ENCODE measurements at regions not wholly inside any gene's neighbourhood (a gene's known extent, or its start where the extent isn't known, plus 50 kb on each side); places are given as distances from the start of the nearest gene placed in this dataset.

DNA sequence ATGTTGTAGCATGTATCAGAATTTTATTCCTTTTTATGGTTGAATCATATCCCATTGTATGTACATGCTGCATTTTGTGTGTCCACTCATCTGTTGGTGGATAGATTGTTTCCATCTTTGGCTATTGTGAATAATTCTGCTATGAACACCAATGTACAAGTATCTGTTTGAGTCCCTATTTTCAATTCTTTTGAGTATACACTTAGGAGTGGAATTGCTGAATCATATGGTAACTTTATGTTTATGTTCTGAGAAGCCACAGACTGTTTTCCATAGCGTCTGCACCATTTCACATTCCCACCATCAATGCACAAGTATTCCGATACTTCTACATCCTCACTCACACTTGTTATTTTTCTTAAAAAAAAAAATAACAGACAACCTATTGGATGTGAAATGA is 91.5 kb downstream of the ARF6 start:
- peak overlapping the region; percentile 90 to 91; a peak in 5 of 6 replicates for H3K27ac ChIP-seq
- ChIA-PET POLR2A (no interaction called here), CTCF (interaction anchor here (1.2 kb wide), 1 partner anchor 78 kb away, joined by 3 read pairs; no protein-coding TSS in a partner anchor)
- no peak for DNase-seq (ENCODE audit: low read depth in 1 of 2, low spot score in 1 of 2)
- 90% methylated on average over 2 of the region's 2 CpGs for WGBS (ENCODE audit: missing lambda C conversion rate)
- no peak overlapping the region for H3K4me2 ChIP-seq
- ATAC-seq = no peak
- no peak for FAIRE-seq
- TF ChIP-seq RARB (CRISPR knock-in tag; IDR thresholded peaks at IDR 0.05) (no peak), BHLHE40 (IDR thresholded peaks at IDR 0.05; ENCODE audit: low read depth, low read length) (no peak), HOXA7 (CRISPR knock-in tag; IDR thresholded peaks at IDR 0.05) (no peak), TFCP2L1 (CRISPR knock-in tag; IDR thresholded peaks at IDR 0.05) (no peak), CBX8 (IDR thresholded peaks at IDR 0.05) (no peak), JUN (IDR thresholded peaks at IDR 0.05) (no peak), KDM1A (IDR thresholded peaks at IDR 0.05; ENCODE audit: low read depth) (no peak), ZFP36 (IDR thresholded peaks at IDR 0.05; ENCODE audit: borderline replicate concordance, partially characterized antibody) (no peak), HOXB13 (CRISPR knock-in tag; IDR thresholded peaks at IDR 0.05; ENCODE audit: low read depth) (no peak)
- H3K4me3 ChIP-seq = no peak overlapping the region
- no peaks in the 10 kb centered on the region for H3K9me3 ChIP-seq
- H3K4me1 ChIP-seq = peaks cover 69% of the 10 kb centered on the region

DNA sequence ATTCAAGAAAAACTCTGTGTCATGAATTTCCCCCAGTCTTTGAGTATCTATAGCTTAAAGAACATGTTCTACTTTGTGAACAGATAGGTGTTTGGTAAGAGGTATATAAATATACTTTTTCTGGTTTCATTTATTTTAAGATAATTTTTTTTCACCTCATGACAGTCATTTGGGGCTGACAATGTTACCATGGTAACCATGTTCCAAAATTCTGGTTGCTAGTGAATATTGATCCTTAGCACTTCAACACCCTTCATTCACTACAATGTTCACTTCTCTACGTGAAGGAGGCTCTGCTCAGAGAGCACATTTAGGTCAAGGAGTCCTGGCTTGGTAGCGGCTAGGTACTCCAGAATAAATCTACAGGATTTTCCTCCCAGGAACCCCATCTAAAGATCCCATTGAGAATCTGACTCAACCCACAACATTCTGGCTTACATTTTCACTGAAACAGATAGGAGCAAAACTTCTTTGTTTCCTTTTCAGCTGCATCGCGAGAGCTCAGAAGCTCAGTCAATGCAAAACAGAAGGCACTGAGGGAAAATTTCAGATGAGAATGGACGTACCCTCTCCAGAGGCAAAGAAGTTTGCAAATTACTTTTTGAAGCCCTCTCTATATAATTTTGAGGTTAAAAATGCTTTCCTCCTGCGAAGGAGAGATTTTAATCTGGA is 93.6 kb downstream of the ARF6 start:
- Histone ChIP-seq H3K4me2 (peak overlapping the region; percentile 69), H3K9me3 (no peaks in the 10 kb centered on the region), H3K4me1 (peaks cover 82% of the 10 kb centered on the region), H3K27ac (peak overlapping the region; percentile 89 to 90), H3K4me3 (no peak overlapping the region)
- TF ChIP-seq, protein P1, sequence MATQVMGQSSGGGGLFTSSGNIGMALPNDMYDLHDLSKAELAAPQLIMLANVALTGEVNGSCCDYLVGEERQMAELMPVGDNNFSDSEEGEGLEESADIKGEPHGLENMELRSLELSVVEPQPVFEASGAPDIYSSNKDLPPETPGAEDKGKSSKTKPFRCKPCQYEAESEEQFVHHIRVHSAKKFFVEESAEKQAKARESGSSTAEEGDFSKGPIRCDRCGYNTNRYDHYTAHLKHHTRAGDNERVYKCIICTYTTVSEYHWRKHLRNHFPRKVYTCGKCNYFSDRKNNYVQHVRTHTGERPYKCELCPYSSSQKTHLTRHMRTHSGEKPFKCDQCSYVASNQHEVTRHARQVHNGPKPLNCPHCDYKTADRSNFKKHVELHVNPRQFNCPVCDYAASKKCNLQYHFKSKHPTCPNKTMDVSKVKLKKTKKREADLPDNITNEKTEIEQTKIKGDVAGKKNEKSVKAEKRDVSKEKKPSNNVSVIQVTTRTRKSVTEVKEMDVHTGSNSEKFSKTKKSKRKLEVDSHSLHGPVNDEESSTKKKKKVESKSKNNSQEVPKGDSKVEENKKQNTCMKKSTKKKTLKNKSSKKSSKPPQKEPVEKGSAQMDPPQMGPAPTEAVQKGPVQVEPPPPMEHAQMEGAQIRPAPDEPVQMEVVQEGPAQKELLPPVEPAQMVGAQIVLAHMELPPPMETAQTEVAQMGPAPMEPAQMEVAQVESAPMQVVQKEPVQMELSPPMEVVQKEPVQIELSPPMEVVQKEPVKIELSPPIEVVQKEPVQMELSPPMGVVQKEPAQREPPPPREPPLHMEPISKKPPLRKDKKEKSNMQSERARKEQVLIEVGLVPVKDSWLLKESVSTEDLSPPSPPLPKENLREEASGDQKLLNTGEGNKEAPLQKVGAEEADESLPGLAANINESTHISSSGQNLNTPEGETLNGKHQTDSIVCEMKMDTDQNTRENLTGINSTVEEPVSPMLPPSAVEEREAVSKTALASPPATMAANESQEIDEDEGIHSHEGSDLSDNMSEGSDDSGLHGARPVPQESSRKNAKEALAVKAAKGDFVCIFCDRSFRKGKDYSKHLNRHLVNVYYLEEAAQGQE (IDR thresholded peaks at IDR 0.05) = peak; percentile 49; the same call in 1 of the 2 replicates
- TF ChIP-seq CHD2 (IDR thresholded peaks at IDR 0.05; ENCODE audit: low read length, partially characterized antibody) (peak; percentile 38), HOXB5 (CRISPR knock-in tag; IDR thresholded peaks at IDR 0.05) (no peak), RARB (CRISPR knock-in tag; IDR thresholded peaks at IDR 0.05) (no peak), KDM1A (IDR thresholded peaks at IDR 0.05; ENCODE audit: low read depth) (no peak)
- ATAC-seq = peak; percentile 17 to 19; a peak in 3 of 6 replicates
- ChIA-PET POLR2A (interaction anchor here (0.6 to 1.4 kb wide), 3 partner anchors 11 to 94 kb away, joined by 3 to 7 read pairs (median 3); no protein-coding TSS in a partner anchor), CTCF (interaction anchor here (0.7 to 1.9 kb wide), 5 partner anchors 10 to 124 kb away, joined by 3 to 6 read pairs (median 4); no protein-coding TSS in a partner anchor)
- WGBS (ENCODE audit: missing lambda C conversion rate) = 54% methylated on average over 6 of the region's 6 CpGs
- no peak for FAIRE-seq
- no peak for DNase-seq (ENCODE audit: low read depth in 1 of 2, low spot score in 1 of 2)

DNA sequence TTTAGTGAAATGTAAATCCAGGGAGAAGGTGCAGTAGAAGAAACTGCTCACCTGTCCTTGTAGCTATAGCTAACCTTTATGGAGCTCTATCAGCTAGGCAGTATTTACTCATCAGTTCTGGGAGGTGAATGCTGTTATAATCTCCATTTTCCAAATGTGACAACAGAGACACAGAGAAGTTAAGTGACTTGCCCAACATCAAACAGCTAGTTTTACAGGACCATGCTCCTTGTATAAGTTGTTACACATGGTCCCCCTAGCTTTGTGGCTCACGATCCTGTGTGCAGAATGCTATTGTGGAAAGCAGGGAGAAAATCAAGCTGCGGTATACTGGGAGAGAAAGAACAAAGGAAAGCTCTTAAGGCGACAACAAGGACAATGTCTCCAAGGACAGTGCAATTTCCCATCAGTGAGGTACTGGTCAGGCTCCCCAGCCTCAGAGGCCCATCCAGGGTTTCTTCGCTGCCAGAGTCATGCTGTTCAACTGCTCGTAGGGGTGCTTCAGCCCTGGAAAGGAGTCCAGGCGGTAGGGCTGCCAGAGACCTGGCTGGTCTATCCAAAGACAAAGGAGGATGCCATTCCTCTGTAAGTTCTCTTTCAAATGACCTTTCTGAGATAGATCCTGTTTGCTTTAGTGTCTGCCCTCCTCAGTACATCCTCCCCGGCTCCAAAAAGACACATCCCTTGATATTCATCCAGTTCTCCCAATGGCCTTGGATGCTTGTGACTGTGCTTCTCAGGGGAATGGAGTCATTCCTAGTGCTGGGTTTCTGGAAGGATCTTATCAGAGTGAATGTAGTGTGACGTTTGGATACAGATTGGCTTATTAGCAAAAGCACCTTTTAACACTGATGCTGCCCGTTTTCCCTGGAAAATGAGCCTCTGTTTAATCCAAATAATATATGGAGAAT is 95.5 kb downstream of the ARF6 start:
- ATAC-seq (no peak), FAIRE-seq (no peak), DNase-seq (ENCODE audit: low read depth in 1 of 2, low spot score in 1 of 2) (no peak)
- Histone ChIP-seq H3K27ac (peak overlapping the region; percentile 89 to 90), H3K4me3 (no peak overlapping the region), H3K4me1 (peaks cover 85% of the 10 kb centered on the region), H3K4me2 (peak overlapping the region; percentile 69), H3K9me3 (no peaks in the 10 kb centered on the region)
- ChIA-PET POLR2A (interaction anchor here (0.6 kb wide), 1 partner anchor 289 kb away, joined by 4 read pairs; no protein-coding TSS in a partner anchor), CTCF (interaction anchor here (0.5 to 1.4 kb wide), 4 partner anchors 12 to 135 kb away, joined by 3 to 4 read pairs (median 4); no protein-coding TSS in a partner anchor)
- 88% methylated on average over 8 of the region's 9 CpGs for WGBS (ENCODE audit: missing lambda C conversion rate)
- TF ChIP-seq ESRRA (IDR thresholded peaks at IDR 0.05; ENCODE audit: borderline replicate concordance, low read length) (no peak), MAFK (IDR thresholded peaks at IDR 0.05; ENCODE audit: partially characterized antibody) (no peak), KDM5A (IDR thresholded peaks at IDR 0.05) (no peak), CHD4 (IDR thresholded peaks at IDR 0.05; ENCODE audit: borderline replicate concordance) (no peak), JUN (IDR thresholded peaks at IDR 0.05) (no peak), GATA3 (IDR thresholded peaks at IDR 0.05; ENCODE audit: borderline replicate concordance) (no peak), FOSL2 (IDR thresholded peaks at IDR 0.05) (no peak), FOSL2 (CRISPR knock-in tag; IDR thresholded peaks at IDR 0.05) (no peak), JUNB (IDR thresholded peaks at IDR 0.05) (no peak), EP300 (IDR thresholded peaks at IDR 0.05) (no peak)
- TF ChIP-seq, protein P2, sequence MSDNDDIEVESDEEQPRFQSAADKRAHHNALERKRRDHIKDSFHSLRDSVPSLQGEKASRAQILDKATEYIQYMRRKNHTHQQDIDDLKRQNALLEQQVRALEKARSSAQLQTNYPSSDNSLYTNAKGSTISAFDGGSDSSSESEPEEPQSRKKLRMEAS (IDR thresholded peaks at IDR 0.05) = no peak
- TF ChIP-seq, protein P3, sequence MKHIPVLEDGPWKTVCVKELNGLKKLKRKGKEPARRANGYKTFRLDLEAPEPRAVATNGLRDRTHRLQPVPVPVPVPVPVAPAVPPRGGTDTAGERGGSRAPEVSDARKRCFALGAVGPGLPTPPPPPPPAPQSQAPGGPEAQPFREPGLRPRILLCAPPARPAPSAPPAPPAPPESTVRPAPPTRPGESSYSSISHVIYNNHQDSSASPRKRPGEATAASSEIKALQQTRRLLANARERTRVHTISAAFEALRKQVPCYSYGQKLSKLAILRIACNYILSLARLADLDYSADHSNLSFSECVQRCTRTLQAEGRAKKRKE (CRISPR knock-in tag; IDR thresholded peaks at IDR 0.05; ENCODE audit: low read depth) = no peak
- TF ChIP-seq, protein P4, sequence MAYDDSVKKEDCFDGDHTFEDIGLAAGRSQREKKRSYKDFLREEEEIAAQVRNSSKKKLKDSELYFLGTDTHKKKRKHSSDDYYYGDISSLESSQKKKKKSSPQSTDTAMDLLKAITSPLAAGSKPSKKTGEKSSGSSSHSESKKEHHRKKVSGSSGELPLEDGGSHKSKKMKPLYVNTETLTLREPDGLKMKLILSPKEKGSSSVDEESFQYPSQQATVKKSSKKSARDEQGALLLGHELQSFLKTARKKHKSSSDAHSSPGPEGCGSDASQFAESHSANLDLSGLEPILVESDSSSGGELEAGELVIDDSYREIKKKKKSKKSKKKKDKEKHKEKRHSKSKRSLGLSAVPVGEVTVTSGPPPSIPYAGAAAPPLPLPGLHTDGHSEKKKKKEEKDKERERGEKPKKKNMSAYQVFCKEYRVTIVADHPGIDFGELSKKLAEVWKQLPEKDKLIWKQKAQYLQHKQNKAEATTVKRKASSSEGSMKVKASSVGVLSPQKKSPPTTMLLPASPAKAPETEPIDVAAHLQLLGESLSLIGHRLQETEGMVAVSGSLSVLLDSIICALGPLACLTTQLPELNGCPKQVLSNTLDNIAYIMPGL (CRISPR knock-in tag; IDR thresholded peaks at IDR 0.05; ENCODE audit: borderline replicate concordance) = no peak

Data from A549 (cell line).